Lung (tissue), 11 donors: ENCODE measurements at regions not wholly inside any gene's neighbourhood (a gene's known extent, or its start where the extent isn't known, plus 50 kb on each side); places are given as distances from the start of the nearest gene placed in this dataset.
A peak's percentile ranks its signal among the peaks of the same experiment; 100 is the strongest.
"Not testable (repeated sequence)": the region's sequence is repeated elsewhere in the genome, so short reads cannot be mapped to it uniquely, and the experiment has no call there.

Experiments
- ATAC-seq: fragments of 200-7000 bp; cut with Tn5 transposase; one replicate; pipeline ENCODE4 v1.9.1; 2020; ENCODE audit warnings: moderate number of reproducible peaks; ENCODE audit not compliant: insufficient read depth, low FRiP score
- DNase-seq, 3 donors: peaks; one replicate each; pipeline ENCODE4 v3.0.0-alpha.2; 2013 to 2017
- H3K27ac ChIP-seq, 2 donors: one replicate each; pipeline ENCODE4 v1.5.1; 2013; ENCODE audit warnings: mild to moderate bottlenecking in 2 of 2, moderate library complexity in 2 of 2, control low read depth in 1 of 2, inconsistent platforms in 1 of 2, low read depth in 1 of 2, low read length in 1 of 2
- H3K27me3 ChIP-seq, 3 donors: one replicate each; pipeline ENCODE4 v1.5.1; 2013; ENCODE audit warnings: low read length in 2 of 3; ENCODE audit not compliant: control insufficient read depth in 3 of 3, insufficient read depth in 3 of 3
- H3K36me3 ChIP-seq, 4 donors: one replicate each; pipeline ENCODE4 v1.5.1; 2013; ENCODE audit warnings: low read length in 4 of 4, mild to moderate bottlenecking in 1 of 4, moderate library complexity in 1 of 4; ENCODE audit not compliant: control insufficient read depth in 4 of 4, insufficient read depth in 4 of 4
- H3K4me1 ChIP-seq, 5 donors: one replicate each; pipeline ENCODE4 v1.5.1; 2013; ENCODE audit warnings: low read length in 5 of 5, mild to moderate bottlenecking in 2 of 5, moderate library complexity in 1 of 5; ENCODE audit not compliant: control insufficient read depth in 5 of 5, insufficient read depth in 5 of 5
- H3K4me3 ChIP-seq: one replicate; pipeline ENCODE4 v1.5.1; 2013; ENCODE audit warnings: mild to moderate bottlenecking, control low read depth, moderate library complexity
- H3K9ac ChIP-seq, 2 donors: one replicate each; pipeline ENCODE4 v1.5.1; 2013; ENCODE audit warnings: low read length in 2 of 2, control low read depth in 1 of 2; ENCODE audit not compliant: insufficient read depth in 1 of 2
- H3K9me3 ChIP-seq, 4 donors: one replicate each; pipeline ENCODE4 v1.5.1; 2013; ENCODE audit warnings: low read length in 3 of 4, mild to moderate bottlenecking in 1 of 4, moderate library complexity in 1 of 4; ENCODE audit not compliant: control insufficient read depth in 4 of 4, insufficient read depth in 3 of 4
- CTCF ChIP-seq: IDR thresholded peaks from 2 replicates; pipeline ENCODE4 v1.5.1; 2012; ENCODE audit warnings: mild to moderate bottlenecking; ENCODE audit errors: control extremely low read depth, extremely low read depth
- WGBS, 2 donors: extraction: QIAGEN DNeasy Blood & Tissue Kit; methylation state at CpG; one replicate each; pipeline ENCODE4 v1.1.7; 2013; 5-methylcytosine and 5-hydroxymethylcytosine counted together
- donor health status: control.
- donor health status: control.
- donor health status: Bipolar disorder and iron deficiency.
- donor health status: healthy.
- donor health status: DM: yes; HTN: yes; CAD: no.

GRCh38 chr11:67753820-67754219 is 79.4 kb upstream of the ALDH3B2 start:
- H3K9ac ChIP-seq, H3K27me3 ChIP-seq, H3K4me3 ChIP-seq, H3K36me3 ChIP-seq, H3K27ac ChIP-seq, H3K4me1 ChIP-seq, H3K9me3 ChIP-seq, ATAC-seq, DNase-seq: not testable (repeated sequence)
- 52 to 76% methylated on average over 4 of the region's 4 CpGs for WGBS, 2 donors

DNA sequence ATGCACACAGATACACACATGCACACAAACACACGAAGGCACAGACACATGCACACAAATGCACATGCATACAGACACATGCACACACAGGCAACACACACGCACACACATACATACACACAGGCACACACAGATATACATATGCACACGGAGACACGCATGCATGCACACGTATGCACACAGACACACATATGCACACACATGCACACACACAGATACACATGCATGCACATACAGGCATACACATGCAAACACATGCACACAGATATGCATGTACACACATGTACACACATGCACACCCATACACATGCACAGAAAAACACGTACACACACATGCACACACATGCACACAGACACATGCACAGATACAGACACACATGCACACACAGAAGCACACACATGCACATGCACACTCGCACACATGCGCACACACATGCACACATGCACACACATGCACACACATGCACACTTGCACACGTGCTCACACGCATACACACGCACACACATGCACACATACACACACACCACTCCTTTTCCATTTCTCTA is 70.8 kb upstream of the ALDH3B2 start:
- TF ChIP-seq CTCF = no peak
- Histone ChIP-seq H3K27me3 (no peaks in the 10 kb centered on the region), H3K4me1 (peaks cover 0 to 6% (median 2%) of the 10 kb centered on the region in 5 donors), H3K4me3 (no peak overlapping the region), H3K36me3 (no peaks in the 10 kb centered on the region), H3K9me3 (peaks cover 0 to 2% (median 0%) of the 10 kb centered on the region in 4 donors), H3K9ac (no peak overlapping the region), H3K27ac (no peak overlapping the region)
- no peak for ATAC-seq
- 60 to 85% methylated on average over 11 of the region's 11 CpGs for WGBS, 2 donors
- no peak for DNase-seq

DNA sequence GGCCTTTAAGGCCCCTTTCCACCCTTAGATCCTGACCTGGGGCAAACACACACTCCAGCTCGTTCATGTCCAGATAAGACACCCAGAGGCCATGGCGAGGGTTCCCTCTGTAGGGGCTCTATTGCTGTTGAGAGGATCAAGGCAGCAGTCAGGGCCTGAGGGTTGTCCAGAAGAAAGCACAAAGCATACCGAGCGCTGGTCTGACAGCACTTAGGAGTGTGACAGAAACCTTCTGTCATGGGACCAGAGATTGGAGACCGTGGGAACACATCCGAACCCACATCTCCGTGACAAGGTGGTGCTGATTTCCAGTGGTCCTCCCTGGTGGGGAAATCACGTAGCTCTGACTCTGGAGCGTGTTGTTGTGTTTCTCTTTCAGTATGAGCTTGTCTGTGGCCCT is 69.8 kb upstream of the ALDH3B2 start:
- ATAC-seq, H3K27me3 ChIP-seq, H3K9me3 ChIP-seq, H3K9ac ChIP-seq, H3K4me3 ChIP-seq, H3K36me3 ChIP-seq, H3K4me1 ChIP-seq, H3K27ac ChIP-seq: not testable (repeated sequence)
- 81 to 82% methylated on average over 9 of the region's 9 CpGs for WGBS, 2 donors
- DNase-seq = peak in 2 of 3 donors; percentile 7 to 58

DNA sequence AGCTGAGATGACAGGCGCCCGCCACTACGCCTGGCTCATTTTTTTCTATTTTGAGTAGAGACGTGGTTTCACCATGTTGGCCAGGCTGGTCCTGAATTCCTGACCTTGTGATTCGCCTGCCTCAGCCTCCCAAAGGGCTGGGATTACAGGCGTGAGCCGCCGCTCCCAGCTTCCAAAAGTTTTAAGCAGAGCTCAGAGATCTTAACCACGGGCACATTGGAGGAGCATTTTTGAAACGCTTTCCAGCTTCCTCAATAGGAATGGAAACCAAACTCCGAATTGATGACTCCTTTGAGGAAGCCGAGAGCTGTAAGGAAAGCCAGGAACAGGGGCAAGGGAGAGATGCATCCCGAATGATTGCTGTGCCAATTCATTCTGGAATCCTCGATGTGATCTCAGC is 63.8 kb upstream of the ALDH3B2 start:
- not testable (repeated sequence) for H3K36me3 ChIP-seq, H3K9ac ChIP-seq, H3K4me1 ChIP-seq, H3K9me3 ChIP-seq, DNase-seq, H3K27ac ChIP-seq, H3K27me3 ChIP-seq, ATAC-seq, H3K4me3 ChIP-seq
- 81 to 85% methylated on average over 9 to 11 of the region's 14 CpGs for WGBS, 2 donors

DNA sequence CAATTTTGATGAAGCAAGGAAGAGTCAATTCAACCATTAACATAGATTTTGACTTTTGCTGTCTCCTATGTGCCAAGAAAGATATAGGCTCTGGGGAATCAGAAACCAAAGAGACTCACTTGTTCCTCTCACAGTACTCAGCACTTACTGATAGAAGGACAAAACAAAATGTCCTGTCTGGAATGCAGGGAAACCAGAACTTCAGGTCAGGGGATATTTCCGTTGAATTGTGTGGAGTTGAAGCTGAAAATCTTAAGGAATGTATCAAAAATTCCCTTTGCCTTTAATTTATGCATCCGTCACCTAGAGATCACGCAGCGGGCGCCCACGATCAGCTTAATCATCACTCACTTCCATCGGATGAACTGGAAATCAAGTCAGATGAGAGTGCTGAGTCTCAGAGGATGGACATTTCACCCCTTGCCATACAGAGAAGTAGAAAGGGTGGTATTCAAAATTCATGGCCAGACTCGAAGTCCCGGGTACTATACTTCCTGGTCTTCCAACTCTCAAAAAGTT is 63.2 kb upstream of the ALDH3B2 start:
- ATAC-seq, H3K27ac ChIP-seq, H3K4me3 ChIP-seq, H3K9me3 ChIP-seq, H3K9ac ChIP-seq, H3K4me1 ChIP-seq, H3K27me3 ChIP-seq, H3K36me3 ChIP-seq: not testable (repeated sequence)
- DNase-seq = peak in 1 of 3 donors; percentile 27
- WGBS, 2 donors = 73 to 89% methylated on average over 9 of the region's 9 CpGs
